ENCODE measurements at regions not wholly inside any gene's neighbourhood (a gene's known extent, or its start where the extent isn't known, plus 50 kb on each side); places are given as distances from the start of the nearest gene placed in this dataset.

- TF ChIP-seq CTCF (IDR thresholded peaks at IDR 0.05 in 4 of 5, conservative IDR thresholded peaks at IDR 0.05 in 1 of 5) (no peak), POLR2A (IDR thresholded peaks at IDR 0.05) (no peak)
Observed at GRCh38 chr2:558302-558642, 118.9 kb downstream of the TMEM18 start.

All from gastrocnemius medialis (tissue), 4 donors.